ENCODE measurements at regions not wholly inside any gene's neighbourhood (a gene's known extent, or its start where the extent isn't known, plus 50 kb on each side); places are given as distances from the start of the nearest gene placed in this dataset.

DNA sequence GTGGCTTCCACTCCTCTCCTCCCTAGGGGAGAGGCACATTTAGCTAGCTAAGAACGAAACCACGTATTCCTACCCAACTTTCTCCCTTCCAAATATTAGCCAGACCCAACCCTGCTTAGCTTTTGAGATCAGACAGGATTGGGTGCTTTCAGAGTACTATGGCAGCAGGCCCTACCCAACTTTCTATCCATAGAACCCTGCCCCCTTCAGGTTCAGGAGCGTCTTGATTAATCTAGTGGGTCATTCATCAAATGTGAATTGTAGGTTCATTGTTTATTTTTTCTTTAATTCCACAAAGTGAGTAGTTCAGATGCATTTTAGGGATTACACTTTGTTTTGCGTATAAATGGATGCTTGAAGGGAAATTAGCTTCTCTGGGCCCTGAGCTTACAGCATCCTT, 188.3 kb downstream of the MIB1 start:
- dilution Hi-C loops (cut with MboI; ENCODE audit: extremely low pct_ligation_motif_present, low sequenced_read_pairs): no loop called here
- no peaks in the 10 kb centered on the region for H3K79me2 ChIP-seq (ENCODE audit: control insufficient read depth, insufficient read depth, low read length)
- no peaks in the 10 kb centered on the region for H3K4me1 ChIP-seq (ENCODE audit: control insufficient read depth, extremely low read depth, insufficient read depth, low read length)
- H3K27ac ChIP-seq (ENCODE audit: control insufficient read depth, insufficient read depth, low read length): no peak overlapping the region
- DNase-seq (ENCODE audit: low read depth, low spot score): no peak
- no peak for FAIRE-seq
- no peak overlapping the region for H3K9ac ChIP-seq (ENCODE audit: control insufficient read depth, extremely low read depth, insufficient read depth, low read length)
- no peak overlapping the region for H3K4me2 ChIP-seq (ENCODE audit: control insufficient read depth, extremely low read depth, insufficient read depth, low read depth, low read length)
- no peak overlapping the region for H3K4me3 ChIP-seq (ENCODE audit: control insufficient read depth in 2 of 3, extremely low read depth in 1 of 3, insufficient read depth in 2 of 3, low read depth in 1 of 3, low read length in 3 of 3)
- no peak for TF ChIP-seq EZH2 (IDR thresholded peaks at IDR 0.05; ENCODE audit: low read length)
- TF ChIP-seq, protein P1, sequence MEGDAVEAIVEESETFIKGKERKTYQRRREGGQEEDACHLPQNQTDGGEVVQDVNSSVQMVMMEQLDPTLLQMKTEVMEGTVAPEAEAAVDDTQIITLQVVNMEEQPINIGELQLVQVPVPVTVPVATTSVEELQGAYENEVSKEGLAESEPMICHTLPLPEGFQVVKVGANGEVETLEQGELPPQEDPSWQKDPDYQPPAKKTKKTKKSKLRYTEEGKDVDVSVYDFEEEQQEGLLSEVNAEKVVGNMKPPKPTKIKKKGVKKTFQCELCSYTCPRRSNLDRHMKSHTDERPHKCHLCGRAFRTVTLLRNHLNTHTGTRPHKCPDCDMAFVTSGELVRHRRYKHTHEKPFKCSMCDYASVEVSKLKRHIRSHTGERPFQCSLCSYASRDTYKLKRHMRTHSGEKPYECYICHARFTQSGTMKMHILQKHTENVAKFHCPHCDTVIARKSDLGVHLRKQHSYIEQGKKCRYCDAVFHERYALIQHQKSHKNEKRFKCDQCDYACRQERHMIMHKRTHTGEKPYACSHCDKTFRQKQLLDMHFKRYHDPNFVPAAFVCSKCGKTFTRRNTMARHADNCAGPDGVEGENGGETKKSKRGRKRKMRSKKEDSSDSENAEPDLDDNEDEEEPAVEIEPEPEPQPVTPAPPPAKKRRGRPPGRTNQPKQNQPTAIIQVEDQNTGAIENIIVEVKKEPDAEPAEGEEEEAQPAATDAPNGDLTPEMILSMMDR (optimal IDR thresholded peaks at IDR 0.05 in 1 of 3, IDR thresholded peaks at IDR 0.05 in 1 of 3, conservative IDR thresholded peaks at IDR 0.05 in 1 of 3; ENCODE audit: extremely low read depth in 1 of 3, insufficient read depth in 2 of 3, low read length in 3 of 3): no peak
- H3K9me3 ChIP-seq (ENCODE audit: control insufficient read depth, low read depth, low read length): no peaks in the 10 kb centered on the region
- H4K20me1 ChIP-seq (ENCODE audit: control insufficient read depth, extremely low read depth, insufficient read depth, low read length): no peaks in the 10 kb centered on the region
- H3K36me3 ChIP-seq (ENCODE audit: control insufficient read depth in 2 of 2, extremely low read depth in 1 of 2, insufficient read depth in 2 of 2, low read length in 2 of 2): no peaks in the 10 kb centered on the region
- H3K9me1 ChIP-seq (ENCODE audit: control insufficient read depth, extremely low read depth, insufficient read depth, low read length): no peaks in the 10 kb centered on the region
- H2AFZ ChIP-seq (ENCODE audit: control insufficient read depth, low read length): no peak overlapping the region
- no peaks in the 10 kb centered on the region for H3K27me3 ChIP-seq (ENCODE audit: control insufficient read depth, extremely low read depth, insufficient read depth, low read length)

DNA sequence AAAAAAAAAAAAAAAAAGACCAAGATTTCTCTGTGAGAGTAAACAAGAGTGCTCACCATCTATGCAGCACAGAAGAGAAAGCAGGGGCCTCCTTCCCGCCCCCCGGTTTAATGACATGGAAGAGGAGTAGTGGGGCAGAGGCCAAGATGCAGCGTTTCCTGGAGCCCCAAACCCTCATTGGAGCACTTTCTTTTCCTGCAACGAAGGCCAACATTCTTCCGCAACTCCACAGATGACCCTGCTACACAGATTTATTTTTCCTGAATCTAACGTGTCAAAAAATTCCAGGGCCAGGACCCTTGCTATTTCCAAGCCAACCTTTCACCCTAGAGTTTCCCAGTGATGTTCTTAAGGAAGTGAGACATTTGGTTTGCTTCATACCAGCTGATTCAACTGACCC, 189.6 kb downstream of the MIB1 start:
- H3K27me3 ChIP-seq (ENCODE audit: control insufficient read depth, extremely low read depth, insufficient read depth, low read length): no peaks in the 10 kb centered on the region
- dilution Hi-C loops (cut with MboI; ENCODE audit: extremely low pct_ligation_motif_present, low sequenced_read_pairs): no loop called here
- no peak overlapping the region for H3K9ac ChIP-seq (ENCODE audit: control insufficient read depth, extremely low read depth, insufficient read depth, low read length)
- H2AFZ ChIP-seq (ENCODE audit: control insufficient read depth, low read length): no peak overlapping the region
- no peaks in the 10 kb centered on the region for H3K79me2 ChIP-seq (ENCODE audit: control insufficient read depth, insufficient read depth, low read length)
- H3K36me3 ChIP-seq (ENCODE audit: control insufficient read depth in 2 of 2, extremely low read depth in 1 of 2, insufficient read depth in 2 of 2, low read length in 2 of 2): no peaks in the 10 kb centered on the region
- DNase-seq (ENCODE audit: low read depth, low spot score): no peak
- H3K9me3 ChIP-seq (ENCODE audit: control insufficient read depth, low read depth, low read length): no peaks in the 10 kb centered on the region
- no peak for TF ChIP-seq EZH2 (IDR thresholded peaks at IDR 0.05; ENCODE audit: low read length)
- TF ChIP-seq, protein P1 (optimal IDR thresholded peaks at IDR 0.05 in 1 of 3, IDR thresholded peaks at IDR 0.05 in 1 of 3, conservative IDR thresholded peaks at IDR 0.05 in 1 of 3; ENCODE audit: extremely low read depth in 1 of 3, insufficient read depth in 2 of 3, low read length in 3 of 3): no peak
- H3K4me1 ChIP-seq (ENCODE audit: control insufficient read depth, extremely low read depth, insufficient read depth, low read length): no peaks in the 10 kb centered on the region
- H3K4me3 ChIP-seq (ENCODE audit: control insufficient read depth in 2 of 3, extremely low read depth in 1 of 3, insufficient read depth in 2 of 3, low read depth in 1 of 3, low read length in 3 of 3): no peak overlapping the region
- FAIRE-seq: no peak
- no peak overlapping the region for H3K4me2 ChIP-seq (ENCODE audit: control insufficient read depth, extremely low read depth, insufficient read depth, low read depth, low read length)
- no peaks in the 10 kb centered on the region for H4K20me1 ChIP-seq (ENCODE audit: control insufficient read depth, extremely low read depth, insufficient read depth, low read length)
- no peaks in the 10 kb centered on the region for H3K9me1 ChIP-seq (ENCODE audit: control insufficient read depth, extremely low read depth, insufficient read depth, low read length)
- H3K27ac ChIP-seq (ENCODE audit: control insufficient read depth, insufficient read depth, low read length): no peak overlapping the region

All from keratinocyte (primary cell).